Activated CD4-positive, alpha-beta T cell treated with anti-CD3 and anti-CD28 coated beads for 36 hours (primary cell): ENCODE measurements at regions not wholly inside any gene's neighbourhood (a gene's known extent, or its start where the extent isn't known, plus 50 kb on each side); places are given as distances from the start of the nearest gene placed in this dataset.

Experiments
- ATAC-seq: fragments of 200-7000 bp; cut with Tn5 transposase; one replicate; pipeline ENCODE4 v1.10.0; 2021; ENCODE audit warnings: mild to moderate bottlenecking, moderate library complexity
- CTCF ChIA-PET: fragments of 350-600 bp; sonication (Branson Sonifier 250); formaldehyde crosslinking; loops from one replicate; lab custom pipeline; 2021; ENCODE audit warnings: antibody characterized with exemption; lab: Charles Lee
- POLR2A ChIA-PET: fragments of 350-600 bp; sonication (Branson Sonifier 250); formaldehyde crosslinking; loops from one replicate; lab custom pipeline; 2021; ENCODE audit warnings: antibody characterized with exemption, inconsistent platforms; lab: Charles Lee
- DNase-seq: peaks from one replicate; pipeline ENCODE4 v3.0.0-alpha.2; 2020
- H3K27ac Mint-ChIP-seq: one replicate; pipeline ENCODE4 v1.8.0; 2021; ENCODE audit warnings: mixed read lengths
- H3K27me3 Mint-ChIP-seq: one replicate; pipeline ENCODE4 v1.8.0; 2021; ENCODE audit warnings: mixed read lengths
- H3K36me3 Mint-ChIP-seq: one replicate; pipeline ENCODE4 v1.8.0; 2021; ENCODE audit warnings: low read depth, mixed read lengths
- H3K4me1 Mint-ChIP-seq: one replicate; pipeline ENCODE4 v1.8.0; 2021; ENCODE audit warnings: mixed read lengths
- H3K4me3 Mint-ChIP-seq: one replicate; pipeline ENCODE4 v1.8.0; 2021; ENCODE audit warnings: mild to moderate bottlenecking, moderate library complexity, mixed read lengths
- H3K9me3 Mint-ChIP-seq: one replicate; pipeline ENCODE4 v1.8.0; 2021; ENCODE audit warnings: low read depth, mixed read lengths
- intact Hi-C, 2 experiments: fragments of 100-400 bp; cut with DNase I in 1 of 2; cut with micrococcal nuclease in 1 of 2; formaldehyde crosslinking; loops; one replicate each; pipeline versions ENCODE4 v1.14.2 to v1.15.1; 2022 to 2024; cut with DNase I, micrococcal nuclease

GRCh38 chrX:21056622-21057021, 317.6 kb upstream of the CNKSR2 start:
- no peaks in the 10 kb centered on the region for H3K4me1 Mint-ChIP-seq
- no peaks in the 10 kb centered on the region for H3K27me3 Mint-ChIP-seq
- H3K36me3 Mint-ChIP-seq: no peaks in the 10 kb centered on the region
- no peak for DNase-seq
- no peak overlapping the region for H3K4me3 Mint-ChIP-seq
- ATAC-seq: no peak
- POLR2A ChIA-PET: no interaction called here
- intact Hi-C loops: no loop called here
- CTCF ChIA-PET: no interaction called here
- no peak overlapping the region for H3K27ac Mint-ChIP-seq
- no peaks in the 10 kb centered on the region for H3K9me3 Mint-ChIP-seq

GRCh38 chrX:21047034-21047455, 327.2 kb upstream of the CNKSR2 start:
- Mint-ChIP-seq H3K36me3 (no peaks in the 10 kb centered on the region), H3K4me3 (no peak overlapping the region), H3K9me3 (no peaks in the 10 kb centered on the region), H3K27me3 (peaks cover 13% of the 10 kb centered on the region), H3K27ac (no peak overlapping the region), H3K4me1 (no peaks in the 10 kb centered on the region)
- ChIA-PET POLR2A (no interaction called here), CTCF (no interaction called here)
- intact Hi-C loops: no loop called here
- ATAC-seq: no peak
- no peak for DNase-seq

- no peaks in the 10 kb centered on the region for H3K36me3 Mint-ChIP-seq
- POLR2A ChIA-PET: no interaction called here
- peaks cover 2% of the 10 kb centered on the region for H3K27me3 Mint-ChIP-seq
- intact Hi-C loops: no loop called here
- no peaks in the 10 kb centered on the region for H3K4me1 Mint-ChIP-seq
- H3K9me3 Mint-ChIP-seq: peaks cover 3% of the 10 kb centered on the region
- CTCF ChIA-PET: no interaction called here
- H3K27ac Mint-ChIP-seq: no peak overlapping the region
- no peak overlapping the region for H3K4me3 Mint-ChIP-seq
- no peak for ATAC-seq
- DNase-seq: no peak
These were observed 359.9 kb upstream of the CNKSR2 start for GRCh38 chrX:21014326-21014725.

- ATAC-seq (no peak), DNase-seq (no peak)
- ChIA-PET CTCF (no interaction called here), POLR2A (no interaction called here)
- Mint-ChIP-seq H3K4me3 (no peak overlapping the region), H3K27ac (no peak overlapping the region), H3K4me1 (no peaks in the 10 kb centered on the region), H3K36me3 (no peaks in the 10 kb centered on the region), H3K9me3 (no peaks in the 10 kb centered on the region), H3K27me3 (no peaks in the 10 kb centered on the region)
- intact Hi-C loops: no loop called here
These were observed 369.4 kb upstream of the CNKSR2 start for GRCh38 chrX:21004835-21005234.

GRCh38 chrX:20995829-20996228, 378.4 kb upstream of the CNKSR2 start:
- no peak for ATAC-seq
- Mint-ChIP-seq H3K4me3 (no peak overlapping the region), H3K27me3 (no peaks in the 10 kb centered on the region), H3K4me1 (no peaks in the 10 kb centered on the region), H3K36me3 (no peaks in the 10 kb centered on the region), H3K9me3 (no peaks in the 10 kb centered on the region), H3K27ac (no peak overlapping the region)
- CTCF ChIA-PET: no interaction called here
- no peak for DNase-seq
- POLR2A ChIA-PET: no interaction called here
- intact Hi-C loops: no loop called here

- Mint-ChIP-seq H3K27ac (no peak overlapping the region), H3K27me3 (no peaks in the 10 kb centered on the region), H3K9me3 (no peaks in the 10 kb centered on the region), H3K36me3 (no peaks in the 10 kb centered on the region), H3K4me1 (peaks cover 4% of the 10 kb centered on the region), H3K4me3 (no peak overlapping the region)
- no peak for ATAC-seq
- intact Hi-C loops: no loop called here
- CTCF ChIA-PET: no interaction called here
- POLR2A ChIA-PET: no interaction called here
- no peak for DNase-seq
These were observed 384.9 kb upstream of the CNKSR2 start for GRCh38 chrX:20989361-20989760.

- Mint-ChIP-seq H3K4me3 (no peak overlapping the region), H3K27me3 (no peaks in the 10 kb centered on the region), H3K9me3 (no peaks in the 10 kb centered on the region), H3K27ac (no peak overlapping the region), H3K4me1 (peaks cover 4% of the 10 kb centered on the region), H3K36me3 (no peaks in the 10 kb centered on the region)
- ChIA-PET POLR2A (no interaction called here), CTCF (no interaction called here)
- DNase-seq (no peak), ATAC-seq (no peak)
- intact Hi-C loops: no loop called here
These were observed 385.4 kb upstream of the CNKSR2 start for GRCh38 chrX:20988804-20989203.

- no peaks in the 10 kb centered on the region for H3K9me3 Mint-ChIP-seq
- H3K27me3 Mint-ChIP-seq: no peaks in the 10 kb centered on the region
- no peak overlapping the region for H3K27ac Mint-ChIP-seq
- H3K36me3 Mint-ChIP-seq: no peaks in the 10 kb centered on the region
- ATAC-seq: no peak
- POLR2A ChIA-PET: no interaction called here
- intact Hi-C loops: no loop called here
- peaks cover 4% of the 10 kb centered on the region for H3K4me1 Mint-ChIP-seq
- CTCF ChIA-PET: no interaction called here
- no peak for DNase-seq
- no peak overlapping the region for H3K4me3 Mint-ChIP-seq
These were observed 386.1 kb upstream of the CNKSR2 start for GRCh38 chrX:20988118-20988517.

GRCh38 chrX:20980426-20980825, 393.8 kb upstream of the CNKSR2 start:
- POLR2A ChIA-PET: no interaction called here
- peaks cover 2% of the 10 kb centered on the region for H3K27me3 Mint-ChIP-seq

GRCh38 chrX:20974326-20974725, 399.9 kb upstream of the CNKSR2 start:
- no peaks in the 10 kb centered on the region for H3K9me3 Mint-ChIP-seq
- no peaks in the 10 kb centered on the region for H3K36me3 Mint-ChIP-seq
- POLR2A ChIA-PET: no interaction called here
- CTCF ChIA-PET: no interaction called here
- no peaks in the 10 kb centered on the region for H3K4me1 Mint-ChIP-seq
- DNase-seq (no peak), ATAC-seq (no peak)
- no peak overlapping the region for H3K27ac Mint-ChIP-seq
- no peaks in the 10 kb centered on the region for H3K27me3 Mint-ChIP-seq
- intact Hi-C loops: no loop called here
- no peak overlapping the region for H3K4me3 Mint-ChIP-seq

More at GRCh38 chrX:20980426-20980825, 393.8 kb upstream of the CNKSR2 start:
- Mint-ChIP-seq H3K4me3 (no peak overlapping the region), H3K36me3 (no peaks in the 10 kb centered on the region), H3K4me1 (no peaks in the 10 kb centered on the region), H3K27ac (no peak overlapping the region), H3K9me3 (no peaks in the 10 kb centered on the region)
- intact Hi-C loops: no loop called here
- ATAC-seq (no peak), DNase-seq (no peak)
- CTCF ChIA-PET: no interaction called here

GRCh38 chrX:20973038-20973437, 401.2 kb upstream of the CNKSR2 start:
- Mint-ChIP-seq H3K27me3 (no peaks in the 10 kb centered on the region), H3K4me3 (no peak overlapping the region), H3K36me3 (no peaks in the 10 kb centered on the region), H3K27ac (no peak overlapping the region), H3K4me1 (no peaks in the 10 kb centered on the region), H3K9me3 (no peaks in the 10 kb centered on the region)
- no peak for ATAC-seq
- intact Hi-C loops: no loop called here
- CTCF ChIA-PET: no interaction called here
- no peak for DNase-seq
- POLR2A ChIA-PET: no interaction called here

GRCh38 chrX:20971250-20971649, 403.0 kb upstream of the CNKSR2 start:
- ATAC-seq: no peak
- no peak overlapping the region for H3K27ac Mint-ChIP-seq
- DNase-seq: no peak
- no peaks in the 10 kb centered on the region for H3K36me3 Mint-ChIP-seq
- no peaks in the 10 kb centered on the region for H3K4me1 Mint-ChIP-seq
- no peaks in the 10 kb centered on the region for H3K9me3 Mint-ChIP-seq
- intact Hi-C loops: no loop called here
- no peak overlapping the region for H3K4me3 Mint-ChIP-seq
- H3K27me3 Mint-ChIP-seq: no peaks in the 10 kb centered on the region
- ChIA-PET POLR2A (interaction anchor here (0.6 kb wide), 1 partner anchor 37 kb away, joined by 3 read pairs; no protein-coding TSS in a partner anchor), CTCF (no interaction called here)

- DNase-seq: no peak
- ChIA-PET CTCF (no interaction called here), POLR2A (no interaction called here)
- intact Hi-C loops: no loop called here
- ATAC-seq: no peak
- Mint-ChIP-seq H3K27ac (no peak overlapping the region), H3K36me3 (no peaks in the 10 kb centered on the region), H3K4me3 (no peak overlapping the region), H3K27me3 (no peaks in the 10 kb centered on the region), H3K4me1 (no peaks in the 10 kb centered on the region), H3K9me3 (no peaks in the 10 kb centered on the region)
These were observed 404.7 kb upstream of the CNKSR2 start for GRCh38 chrX:20969565-20969964.
